Activated CD4-positive, alpha-beta T cell treated with anti-CD3 and anti-CD28 coated beads for 48 hours (primary cell): ENCODE measurements at regions not wholly inside any gene's neighbourhood (a gene's known extent, or its start where the extent isn't known, plus 50 kb on each side); places are given as distances from the start of the nearest gene placed in this dataset.

ENCODE experiments used
- DNase-seq: peaks from one replicate; pipeline ENCODE4 v3.0.0-alpha.2; 2020

DNA sequence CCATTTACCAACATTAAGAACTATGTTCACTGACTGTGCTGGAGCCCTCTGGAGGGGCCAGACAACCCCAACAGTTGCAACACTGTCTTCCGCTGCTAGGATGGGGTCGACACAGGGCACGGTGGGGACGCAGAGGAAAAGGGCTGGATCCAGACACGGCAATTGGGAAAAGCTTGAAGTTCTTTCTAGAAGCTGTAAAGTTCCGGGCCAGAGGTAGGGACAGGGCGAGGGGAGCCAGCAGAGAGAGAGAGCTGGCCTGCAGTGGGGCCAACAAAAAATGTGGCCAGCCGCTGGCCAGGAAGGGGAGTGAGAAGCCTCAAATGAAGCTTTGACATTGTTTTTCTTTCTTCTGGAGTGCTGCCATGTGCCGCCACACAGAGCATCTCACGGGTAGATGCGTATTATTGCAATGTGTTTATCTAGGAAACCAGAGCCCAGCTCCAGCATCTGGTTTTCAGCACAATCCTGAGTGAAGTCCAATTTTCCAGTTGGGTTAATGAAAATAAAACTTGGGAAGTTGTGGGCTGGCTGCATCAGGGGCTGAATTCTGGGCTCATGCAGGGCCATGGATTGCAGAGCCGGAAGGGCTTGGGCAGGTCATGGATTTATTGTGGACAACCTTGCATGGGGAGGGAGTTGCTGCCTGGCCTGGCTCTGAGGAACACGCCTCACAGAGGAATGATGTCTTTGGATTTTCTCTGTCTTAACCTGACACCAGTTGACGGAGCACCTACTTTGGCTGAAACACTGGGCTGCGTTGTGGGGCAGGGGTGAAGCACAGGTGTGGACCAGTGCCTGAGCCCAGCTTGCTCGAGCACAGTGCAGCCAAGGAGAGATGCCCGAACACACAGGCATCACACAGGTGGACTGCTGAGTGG, 67.6 kb upstream of the AMPD3 start:
- no peak for DNase-seq

DNA sequence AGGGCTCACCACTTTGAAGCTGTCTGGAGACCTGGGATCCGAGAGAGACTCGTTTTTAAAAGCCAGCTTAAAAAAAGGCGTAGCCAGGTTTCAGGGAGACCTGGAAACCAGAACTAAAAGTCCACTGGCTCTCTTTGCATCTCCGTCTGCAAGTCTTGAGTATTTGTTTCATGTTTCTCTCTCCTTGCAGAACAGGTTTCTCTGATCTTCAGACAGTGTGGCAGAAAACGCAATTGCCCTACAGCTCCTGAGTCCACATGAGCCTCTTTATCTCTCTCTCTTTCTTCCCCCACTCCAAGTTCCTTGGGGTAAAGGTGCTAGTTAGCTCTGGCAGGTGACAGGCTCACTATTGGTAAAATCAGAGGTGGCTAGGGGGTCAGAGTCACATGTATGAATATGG, 67.0 kb upstream of the AMPD3 start:
- DNase-seq, result no peak

DNA sequence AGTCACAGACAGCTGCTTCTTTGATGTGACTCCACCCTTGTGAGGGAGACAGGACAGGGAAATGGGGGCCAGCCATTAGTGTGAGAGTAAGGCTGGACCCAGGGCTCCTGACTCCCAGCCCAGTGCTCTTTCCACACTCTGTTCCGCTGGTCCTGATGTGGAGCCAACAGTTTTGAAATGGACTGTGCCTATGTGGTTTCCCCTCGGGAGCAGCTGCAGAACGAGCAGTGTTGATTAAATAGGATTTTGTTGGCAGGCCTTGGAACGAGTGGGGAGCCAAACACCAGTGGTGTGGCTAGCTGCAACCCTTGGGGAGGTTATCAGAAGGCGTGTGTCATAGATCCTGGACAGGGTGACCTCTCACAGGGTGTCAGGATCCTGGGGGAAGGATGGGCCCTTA, 66.5 kb upstream of the AMPD3 start:
- DNase-seq, result no peak

DNA sequence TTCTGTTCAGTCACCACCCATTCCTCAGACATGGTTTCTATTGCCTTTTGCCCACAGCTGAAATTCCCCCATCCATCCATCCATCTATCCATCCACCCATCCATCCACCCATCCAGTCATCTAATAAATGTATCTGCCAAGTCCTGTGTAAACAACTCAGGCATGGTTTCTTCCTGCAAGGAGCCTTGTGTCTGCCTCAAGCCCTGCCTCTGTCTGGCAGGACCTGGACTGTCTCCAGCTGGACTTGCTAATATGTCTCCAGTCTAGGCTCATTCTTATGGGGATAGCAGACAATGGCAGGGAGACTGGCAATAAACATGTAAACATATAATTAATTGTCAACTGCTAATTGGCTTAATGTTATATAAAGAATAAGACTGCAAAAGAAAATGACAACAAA, 64.7 kb upstream of the AMPD3 start:
- no peak for DNase-seq

DNA sequence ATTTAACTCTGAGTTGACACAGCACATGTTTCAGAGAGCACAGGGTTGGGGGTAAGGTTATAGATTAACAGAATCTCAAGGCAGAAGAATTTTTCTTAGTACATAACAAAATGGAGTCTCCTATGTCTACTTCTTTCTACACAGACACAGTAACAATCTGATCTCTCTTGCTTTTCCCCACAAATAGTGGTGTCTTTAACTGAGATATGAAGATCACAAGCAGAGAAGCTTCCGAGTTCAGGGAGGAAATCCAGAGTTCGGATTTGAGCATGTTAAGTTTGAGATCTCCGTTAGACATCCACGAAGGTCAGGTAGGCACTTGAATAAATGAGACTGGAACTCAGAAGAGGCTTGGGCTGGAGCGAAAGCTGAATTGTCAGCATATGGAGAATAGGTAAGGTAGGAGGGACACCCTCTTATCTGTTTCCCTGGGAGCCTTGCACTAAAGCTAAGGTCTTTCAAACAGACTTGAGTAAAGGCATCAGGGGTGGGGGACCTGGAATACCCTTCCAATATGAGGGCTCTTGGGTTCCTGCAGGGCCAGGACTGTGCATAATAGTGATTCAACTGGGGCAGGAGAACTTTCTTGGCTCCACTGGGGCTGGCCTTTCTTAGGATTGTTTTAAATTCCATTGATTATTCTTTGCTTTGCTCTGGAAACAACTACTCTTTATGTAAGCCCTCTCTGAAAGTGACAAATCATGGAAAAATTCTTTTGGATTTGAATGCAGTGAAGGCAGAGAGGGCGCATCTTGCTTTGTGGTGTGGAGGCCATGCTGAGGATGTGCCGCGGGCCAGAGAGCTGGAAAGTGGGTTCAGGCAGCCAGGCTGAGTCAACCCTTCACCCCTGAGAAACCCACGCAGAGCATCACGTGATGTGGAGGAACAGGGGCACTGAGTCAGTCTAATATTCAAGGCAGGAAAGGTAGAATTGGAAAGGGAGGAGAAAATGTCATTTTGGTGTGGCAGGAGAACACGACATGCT, 62.7 kb upstream of the AMPD3 start:
- DNase-seq, result no peak

DNA sequence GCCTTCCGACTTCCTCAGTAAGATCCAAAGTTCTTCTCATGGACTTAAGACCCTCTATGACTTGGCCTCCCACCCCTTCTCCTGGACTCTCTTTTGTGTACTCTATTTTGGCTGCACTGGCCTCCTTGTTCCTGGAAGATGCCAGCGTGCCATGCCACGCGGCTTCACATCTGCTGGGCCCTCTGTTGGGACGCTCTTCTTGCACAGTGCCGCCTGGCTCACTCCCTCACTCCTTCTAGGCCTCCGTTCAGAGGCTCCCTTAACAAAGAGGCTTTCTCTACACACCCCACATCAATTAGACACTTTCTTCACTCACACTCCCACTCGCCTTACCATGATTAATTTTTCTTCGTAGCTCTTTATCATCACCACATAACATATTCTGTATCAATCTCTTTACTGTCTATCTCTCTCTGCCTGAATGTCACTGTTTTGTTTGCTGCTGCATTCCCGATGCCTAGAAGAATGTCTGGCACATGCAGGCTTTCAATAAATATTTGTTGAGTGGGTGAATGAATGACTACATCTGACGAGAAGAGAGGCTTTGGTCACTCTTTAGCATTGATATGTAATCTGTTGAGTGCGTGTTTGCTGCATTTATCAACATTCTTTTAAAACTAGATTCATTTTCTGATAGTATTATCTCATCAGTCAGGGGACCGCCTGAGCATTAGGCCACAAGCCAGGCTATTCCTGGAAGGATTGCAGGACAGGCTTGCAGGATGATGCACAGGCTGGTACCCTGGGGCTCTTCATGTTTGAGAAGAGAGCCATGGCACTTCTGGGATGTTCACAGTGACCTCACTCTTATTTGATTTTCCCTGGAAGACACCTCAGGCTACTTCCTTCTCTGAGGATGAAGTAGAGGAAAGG, 60.6 kb upstream of the AMPD3 start:
- DNase-seq, result no peak

DNA sequence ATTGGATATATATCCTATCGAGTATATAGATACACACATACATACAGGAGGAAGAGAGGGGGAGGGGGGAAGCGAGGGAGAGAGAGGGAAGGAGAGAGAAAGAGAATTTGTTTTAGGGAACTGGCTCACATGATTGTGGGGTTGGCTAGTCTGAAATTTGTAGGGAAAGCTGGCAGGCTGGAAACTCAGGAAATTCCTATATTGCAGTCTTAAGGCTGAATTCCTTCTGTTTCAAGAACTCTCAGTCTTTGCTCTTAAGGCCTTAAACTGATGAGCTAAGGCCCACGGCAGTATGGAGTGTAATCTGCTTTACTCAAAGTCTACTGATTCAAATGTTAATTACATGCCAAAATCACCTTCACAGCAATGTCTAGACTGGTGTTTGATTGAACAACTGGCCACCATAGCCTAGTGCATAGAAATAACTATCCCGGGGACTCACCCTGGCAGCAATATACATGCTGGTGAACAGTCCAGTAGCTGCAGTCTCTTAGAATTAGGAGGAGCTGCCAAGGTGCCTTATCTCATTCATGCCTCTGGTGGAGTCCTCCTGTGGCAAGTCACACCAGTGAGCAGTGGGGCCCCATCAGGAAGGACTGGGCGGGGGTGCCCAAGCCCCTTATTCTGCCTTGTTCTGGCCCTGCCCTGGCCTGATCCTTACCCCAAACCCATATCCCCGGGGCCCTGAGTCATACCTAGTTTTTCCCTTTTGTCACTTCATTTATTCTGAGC, 59.7 kb upstream of the AMPD3 start:
- DNase-seq, result no peak

DNA sequence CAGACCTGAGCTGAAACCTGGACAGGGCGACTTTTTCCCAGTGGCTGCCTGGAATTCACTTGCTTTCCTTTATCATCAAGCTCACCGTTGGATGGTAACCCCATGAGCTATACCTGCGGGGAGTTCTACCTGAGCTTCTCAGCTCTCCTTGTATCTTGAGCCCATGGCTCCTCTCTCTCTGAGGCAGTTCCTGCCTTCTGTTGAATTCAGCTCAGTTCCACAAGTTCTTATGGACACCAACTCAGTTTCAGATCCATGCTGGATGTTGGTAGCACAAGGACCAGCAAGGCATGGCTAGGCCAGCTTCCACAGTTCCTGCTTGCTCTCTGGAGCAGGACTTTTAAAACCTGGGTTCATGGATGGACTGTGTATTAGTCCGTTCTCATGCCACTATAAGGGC, 58.3 kb upstream of the AMPD3 start:
- no peak for DNase-seq

DNA sequence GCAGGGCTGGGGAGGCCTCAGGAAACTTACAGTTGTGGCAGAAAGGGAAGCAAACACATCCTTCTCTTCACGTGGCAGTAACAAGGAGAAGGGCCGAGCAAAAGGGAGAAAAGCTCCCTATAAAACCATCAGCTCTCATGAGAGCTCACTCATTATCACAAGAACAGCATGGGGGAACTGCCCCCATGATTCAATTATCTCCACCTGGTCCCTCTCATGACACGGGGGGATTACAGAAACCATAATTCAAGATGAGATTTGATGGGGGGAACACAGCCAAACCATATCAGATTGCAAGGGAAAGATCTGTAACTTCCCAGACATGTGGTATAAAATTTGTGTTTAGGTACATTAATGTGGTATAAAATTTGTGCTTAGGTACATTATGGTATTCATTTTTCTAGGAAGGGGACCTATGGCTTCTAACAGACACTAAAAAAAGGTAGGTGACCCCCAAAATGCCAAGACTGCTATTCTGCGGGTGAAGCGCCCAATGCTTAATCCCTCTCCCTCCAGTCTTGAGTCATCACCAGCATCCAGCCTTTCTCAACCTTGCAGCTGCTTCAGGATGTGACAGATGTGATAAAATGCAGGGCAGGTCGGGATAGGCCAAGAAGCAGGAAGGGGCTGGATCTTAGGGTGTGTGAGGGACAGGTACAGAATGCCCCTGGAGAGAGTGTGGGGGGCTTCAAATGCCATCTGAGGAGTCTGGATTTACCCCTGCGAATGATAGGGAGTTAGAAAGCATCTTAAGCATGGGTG, 57.7 kb upstream of the AMPD3 start:
- no peak for DNase-seq

DNA sequence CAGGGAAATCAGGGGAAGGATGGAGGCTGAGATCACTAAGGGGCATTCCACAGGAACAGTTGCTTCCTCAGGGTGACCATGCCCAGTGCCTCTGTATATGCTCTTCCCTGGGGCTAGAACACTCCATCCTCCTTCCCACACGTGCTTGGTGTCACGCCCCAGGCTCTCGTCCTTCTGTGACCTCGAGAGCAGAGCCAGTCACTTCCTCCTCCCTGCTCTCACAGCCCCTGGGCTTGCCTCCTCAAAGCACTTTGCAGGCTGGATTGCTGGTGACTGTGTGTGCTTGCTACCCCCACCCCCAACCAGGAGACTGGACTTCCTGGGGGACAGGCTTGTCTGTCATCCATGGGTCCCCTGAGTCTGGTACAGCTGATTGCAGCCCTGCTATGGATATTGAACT, 56.5 kb upstream of the AMPD3 start:
- DNase-seq, result no peak

DNA sequence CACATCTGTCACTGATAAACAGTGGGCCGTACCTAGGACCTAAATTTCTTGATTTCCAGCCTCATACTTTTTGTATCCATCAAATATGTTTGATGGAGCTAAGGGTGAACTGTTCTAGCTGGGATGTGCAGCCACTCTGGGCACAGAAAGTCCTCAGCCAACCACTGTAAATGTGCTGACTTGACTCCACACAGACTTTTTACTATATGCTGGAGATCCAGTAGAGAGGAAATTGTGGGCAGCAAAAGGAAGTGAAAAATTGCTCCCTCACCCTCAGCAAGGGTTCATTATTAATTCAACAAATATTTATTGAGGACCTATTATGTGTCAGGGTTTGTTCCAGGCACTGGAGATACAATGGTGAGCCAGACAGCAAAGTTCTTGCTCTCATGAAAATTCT, 54.2 kb upstream of the AMPD3 start:
- no peak for DNase-seq

DNA sequence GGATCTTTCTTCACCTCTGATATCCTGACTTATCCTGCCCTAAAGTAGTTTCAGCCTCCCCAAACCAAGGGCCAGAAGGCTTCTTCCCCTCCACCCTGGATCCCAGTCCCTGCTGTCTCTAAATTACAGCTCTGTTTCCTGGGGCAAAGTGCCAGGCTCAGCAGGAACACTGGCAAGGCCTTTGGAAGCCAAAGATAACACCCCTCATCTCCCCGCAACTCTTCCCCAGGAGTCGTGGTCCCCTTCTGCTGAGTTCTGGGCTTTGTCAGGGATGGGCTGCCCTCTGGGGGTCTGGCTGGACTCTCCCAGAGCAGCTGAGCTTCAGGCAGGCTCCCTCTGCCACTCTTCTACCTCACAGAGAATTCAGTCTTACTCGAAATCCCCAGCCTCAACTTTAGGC, 53.8 kb upstream of the AMPD3 start:
- no peak for DNase-seq

DNA sequence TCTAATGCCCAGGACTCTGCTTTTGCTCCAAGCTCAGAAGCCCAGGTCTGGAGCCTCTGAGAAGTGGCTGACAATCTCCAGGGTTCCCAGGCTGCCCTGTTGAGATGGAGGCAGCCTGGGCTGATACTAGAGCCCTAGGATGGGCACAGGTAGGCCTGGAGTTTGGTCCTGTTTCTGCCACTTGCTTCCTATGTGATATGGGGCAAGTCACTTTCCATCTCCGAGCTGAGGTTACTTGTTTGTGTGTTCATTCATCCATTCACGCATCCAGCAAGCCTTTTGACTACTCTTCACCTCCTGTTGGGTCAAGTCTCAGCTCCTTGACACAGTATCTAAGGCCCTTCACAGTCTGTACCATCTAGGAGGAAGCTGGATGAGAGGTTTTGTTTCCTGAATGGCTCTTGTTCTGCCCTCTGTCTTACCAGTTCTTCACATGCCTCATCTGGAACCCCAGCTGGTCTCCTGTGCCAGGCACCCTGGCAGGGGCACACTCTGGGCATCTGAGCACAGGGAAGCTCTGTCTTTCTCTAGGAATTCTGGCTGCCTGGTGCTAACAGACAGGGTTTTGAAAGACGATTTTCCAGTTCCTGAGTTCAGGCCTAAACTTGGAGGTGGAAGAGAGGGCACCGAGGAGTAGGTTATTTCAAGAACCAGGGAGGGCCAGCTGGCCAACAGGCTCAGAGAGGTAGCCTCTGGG, 53.2 kb upstream of the AMPD3 start:
- DNase-seq, result no peak
